Activated T-cell treated with anti-CD3 and anti-CD28 coated beads, Interleukin-2, amount 50 U/mL, for 72 hours (primary cell): ENCODE measurements at regions not wholly inside any gene's neighbourhood (a gene's known extent, or its start where the extent isn't known, plus 50 kb on each side); places are given as distances from the start of the nearest gene placed in this dataset.
A peak's percentile ranks its signal among the peaks of the same experiment; 100 is the strongest.

Experiments used
- ATAC-seq, 2 donors: fragments of 150-1000 bp; cut with Tn5 transposase; replicated peaks in 1 of 2; 2 replicates each; pipeline ENCODE4 v1.10.0; 2021; ENCODE audit warnings: moderate library complexity in 2 of 2, mild to moderate bottlenecking in 1 of 2
- DNase-seq, 2 donors: peaks; one replicate each; pipeline ENCODE4 v3.0.0; 2021 to 2022; ENCODE audit warnings: mixed read lengths in 1 of 2
- H3K27ac Mint-ChIP-seq: one replicate; pipeline ENCODE4 v1.8.0; 2022; ENCODE audit warnings: mild to moderate bottlenecking, moderate library complexity, mixed read lengths
- H3K27me3 Mint-ChIP-seq: one replicate; pipeline ENCODE4 v1.8.0; 2022; ENCODE audit warnings: low read depth, mixed read lengths
- H3K36me3 Mint-ChIP-seq, 2 donors: one replicate each; pipeline ENCODE4 v1.8.0; 2022; ENCODE audit warnings: mixed read lengths in 2 of 2, mild to moderate bottlenecking in 1 of 2; ENCODE audit not compliant: insufficient read depth in 2 of 2
- H3K4me1 Mint-ChIP-seq: one replicate; pipeline ENCODE4 v1.8.0; 2022; ENCODE audit warnings: low read depth, mixed read lengths
- H3K4me3 Mint-ChIP-seq, 2 donors: one replicate each; pipeline ENCODE4 v1.8.0; 2022; ENCODE audit warnings: mild to moderate bottlenecking in 2 of 2, mixed read lengths in 2 of 2, moderate library complexity in 2 of 2
- H3K9me3 Mint-ChIP-seq, 2 donors: one replicate each; pipeline ENCODE4 v1.8.0; 2022; ENCODE audit warnings: mixed read lengths in 2 of 2

DNA sequence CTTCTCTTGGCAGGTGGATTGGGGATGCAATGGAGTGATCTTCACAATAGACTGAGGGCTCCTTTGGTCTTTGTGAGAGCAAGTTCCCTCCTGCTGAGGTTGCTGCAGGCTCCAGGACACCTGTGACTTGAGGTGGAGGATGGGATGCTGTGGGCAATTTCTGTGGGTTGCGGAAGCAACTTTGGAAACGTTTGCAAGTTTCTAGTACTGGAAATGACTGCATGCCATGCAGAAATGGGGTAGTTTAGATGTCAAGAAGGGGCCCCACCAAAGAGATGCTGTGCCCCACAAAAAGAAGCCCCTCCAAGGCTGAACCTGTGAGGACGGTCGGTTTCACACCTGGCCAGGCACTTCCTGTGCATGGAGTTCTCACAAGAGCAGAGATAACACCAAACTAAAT, 80.4 kb upstream of the XCR1 start:
- peaks cover 0 to 2% of the 10 kb centered on the region in 2 donors for H3K36me3 Mint-ChIP-seq
- H3K27ac Mint-ChIP-seq: no peak overlapping the region
- peaks cover 51% of the 10 kb centered on the region for H3K27me3 Mint-ChIP-seq
- H3K4me3 Mint-ChIP-seq: no peak overlapping the region
- DNase-seq (no peak), ATAC-seq (no peak)
- H3K9me3 Mint-ChIP-seq: no peaks in the 10 kb centered on the region
- H3K4me1 Mint-ChIP-seq: peaks cover 29% of the 10 kb centered on the region

DNA sequence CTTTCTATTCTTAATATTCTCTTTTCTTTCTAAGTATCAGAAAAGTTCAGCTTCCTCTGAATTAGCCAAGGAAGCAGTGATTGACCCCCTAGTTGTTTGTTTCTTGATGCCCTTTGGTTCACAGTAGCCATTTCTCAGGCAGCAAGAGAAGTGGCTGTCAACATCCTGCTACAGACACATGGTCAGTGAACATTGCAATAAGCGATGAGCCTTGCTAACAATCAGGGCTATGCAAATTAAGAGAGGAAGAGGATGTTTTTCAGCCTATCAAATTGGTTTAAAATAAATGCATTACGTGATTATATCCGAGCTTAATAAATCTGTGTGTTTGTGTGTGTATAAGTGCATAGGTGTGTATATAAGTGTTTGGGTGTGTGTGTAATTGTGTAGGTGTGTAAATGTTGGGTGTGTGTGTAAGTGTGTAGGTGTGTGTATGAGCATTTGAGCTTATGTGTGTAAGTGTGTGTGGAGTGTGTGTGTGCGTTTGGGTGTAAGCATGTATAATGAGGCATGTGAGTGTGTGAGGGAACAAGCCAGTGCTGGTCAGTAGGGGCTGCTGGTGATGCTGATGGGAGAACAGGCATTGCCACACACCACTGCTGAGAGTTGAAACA, 78.1 kb upstream of the XCR1 start:
- Mint-ChIP-seq H3K9me3 (peaks cover 5 to 10% of the 10 kb centered on the region in 2 donors), H3K27ac (no peak overlapping the region), H3K36me3 (peaks cover 14% of the 10 kb centered on the region in 2 donors), H3K27me3 (peaks cover 59% of the 10 kb centered on the region), H3K4me3 (no peak overlapping the region), H3K4me1 (peaks cover 20% of the 10 kb centered on the region)
- ATAC-seq (no peak), DNase-seq (no peak)

DNA sequence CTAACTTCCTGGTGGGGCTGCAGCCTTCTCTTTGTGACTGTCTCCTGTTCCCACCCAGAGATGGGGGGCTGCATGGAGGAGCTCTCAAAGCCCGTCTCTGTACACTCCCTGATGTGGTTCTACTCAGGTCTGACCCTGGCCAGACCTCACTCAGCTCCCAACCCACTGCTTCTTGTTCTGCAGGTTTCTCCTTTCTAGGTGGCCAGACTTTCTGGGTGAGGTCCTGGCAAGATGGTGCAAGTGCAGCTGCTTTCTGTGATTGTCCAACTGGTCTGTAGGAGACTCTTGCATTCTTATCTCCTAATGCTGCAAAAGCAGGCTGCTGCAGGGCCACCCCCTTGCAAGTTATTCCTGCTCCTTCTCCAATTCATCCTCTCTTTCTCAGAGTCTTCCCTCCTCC, 77.4 kb upstream of the XCR1 start:
- H3K36me3 Mint-ChIP-seq: peaks cover 14% of the 10 kb centered on the region in 2 donors
- peaks cover 65% of the 10 kb centered on the region for H3K27me3 Mint-ChIP-seq
- peaks cover 5 to 10% of the 10 kb centered on the region in 2 donors for H3K9me3 Mint-ChIP-seq

DNA sequence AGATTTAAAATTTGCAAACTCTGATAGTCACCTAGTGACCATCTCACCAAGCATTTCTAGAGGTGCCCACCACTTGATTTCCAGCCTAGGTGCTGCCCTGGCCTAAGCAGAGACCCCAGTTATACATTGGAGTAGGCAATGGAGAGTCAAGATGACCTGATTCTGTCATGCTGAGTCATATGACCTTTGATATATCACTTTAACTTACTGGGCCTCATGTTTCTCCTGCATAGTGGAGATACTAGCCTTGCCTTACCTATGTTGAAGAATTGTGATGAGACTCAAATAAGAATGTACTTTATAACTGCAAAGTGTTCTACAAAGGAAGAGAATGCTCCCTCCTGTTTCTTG, 75.5 kb upstream of the XCR1 start:
- ATAC-seq (no peak), DNase-seq (no peak)
- Mint-ChIP-seq H3K27me3 (peaks cover 73% of the 10 kb centered on the region), H3K27ac (no peak overlapping the region), H3K36me3 (peaks cover 14 to 16% of the 10 kb centered on the region in 2 donors), H3K4me1 (peaks cover 26% of the 10 kb centered on the region), H3K9me3 (peaks cover 5 to 10% of the 10 kb centered on the region in 2 donors), H3K4me3 (no peak overlapping the region)

More for the DNA sequence above, 77.4 kb upstream of the XCR1 start:
- ATAC-seq (no peak), DNase-seq (no peak)
- Mint-ChIP-seq H3K4me1 (peaks cover 19% of the 10 kb centered on the region), H3K4me3 (no peak overlapping the region), H3K27ac (no peak overlapping the region)

DNA sequence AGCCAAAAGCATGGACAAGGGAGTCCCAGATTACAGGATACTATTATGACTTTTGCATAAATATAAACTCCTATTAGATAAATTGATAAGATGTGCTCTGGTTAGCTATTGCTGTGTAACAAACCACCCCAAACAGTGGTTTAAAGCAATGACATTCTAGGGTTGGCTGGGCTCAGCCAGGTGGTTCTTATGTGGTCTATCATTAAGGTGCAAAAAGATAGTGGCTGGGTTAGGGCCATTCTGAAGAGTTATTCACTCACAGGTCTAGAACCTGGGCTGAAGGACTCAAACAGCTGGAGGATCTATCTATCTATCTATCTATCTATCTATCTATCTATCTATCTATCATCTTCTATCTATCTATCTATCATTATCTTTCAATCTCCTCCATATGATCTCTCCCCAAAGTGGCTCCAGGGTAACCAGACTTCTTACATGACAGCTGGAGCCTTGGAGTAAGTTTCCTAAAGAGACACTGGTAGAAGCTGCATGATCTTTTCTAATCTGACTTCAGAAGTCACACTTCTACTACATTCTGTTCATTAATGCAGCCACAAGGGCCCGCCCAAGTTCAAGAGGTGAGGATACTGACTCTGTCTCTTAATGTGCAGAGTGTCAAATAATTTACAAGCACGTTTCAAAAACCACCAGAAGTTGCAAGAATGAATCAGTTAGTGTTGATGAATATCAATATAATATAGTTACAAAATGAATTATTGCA, 74.9 kb upstream of the XCR1 start:
- Mint-ChIP-seq H3K27me3 (peaks cover 68% of the 10 kb centered on the region), H3K9me3 (peaks cover 5 to 10% of the 10 kb centered on the region in 2 donors), H3K4me1 (peaks cover 32% of the 10 kb centered on the region), H3K27ac (no peak overlapping the region), H3K4me3 (no peak overlapping the region), H3K36me3 (peaks cover 14 to 16% of the 10 kb centered on the region in 2 donors)
- ATAC-seq: no peak
- DNase-seq: no peak

DNA sequence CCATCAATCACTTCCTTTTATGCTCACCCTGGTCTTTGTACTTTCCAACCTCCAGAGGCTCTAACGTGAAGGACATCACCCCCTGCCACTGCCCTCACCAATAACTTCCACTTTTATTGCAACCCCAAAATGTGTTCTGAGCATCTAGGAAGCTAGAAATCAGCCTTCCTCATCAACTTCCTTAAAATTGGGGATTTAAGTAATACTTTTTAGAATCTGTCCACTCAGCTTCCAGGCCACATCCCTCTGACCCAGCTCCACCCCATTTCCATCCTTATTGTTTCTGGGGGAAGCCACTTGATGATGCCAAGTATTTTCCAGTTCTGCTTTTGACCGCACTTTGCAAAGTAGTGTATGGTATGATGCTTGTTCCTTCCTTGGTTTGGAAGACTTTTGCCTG, 73.5 kb upstream of the XCR1 start:
- Mint-ChIP-seq H3K9me3 (peaks cover 5 to 10% of the 10 kb centered on the region in 2 donors), H3K4me3 (no peak overlapping the region), H3K36me3 (peaks cover 14 to 16% of the 10 kb centered on the region in 2 donors), H3K4me1 (peaks cover 41% of the 10 kb centered on the region), H3K27me3 (peaks cover 65% of the 10 kb centered on the region), H3K27ac (no peak overlapping the region)
- ATAC-seq (no peak), DNase-seq (no peak)

DNA sequence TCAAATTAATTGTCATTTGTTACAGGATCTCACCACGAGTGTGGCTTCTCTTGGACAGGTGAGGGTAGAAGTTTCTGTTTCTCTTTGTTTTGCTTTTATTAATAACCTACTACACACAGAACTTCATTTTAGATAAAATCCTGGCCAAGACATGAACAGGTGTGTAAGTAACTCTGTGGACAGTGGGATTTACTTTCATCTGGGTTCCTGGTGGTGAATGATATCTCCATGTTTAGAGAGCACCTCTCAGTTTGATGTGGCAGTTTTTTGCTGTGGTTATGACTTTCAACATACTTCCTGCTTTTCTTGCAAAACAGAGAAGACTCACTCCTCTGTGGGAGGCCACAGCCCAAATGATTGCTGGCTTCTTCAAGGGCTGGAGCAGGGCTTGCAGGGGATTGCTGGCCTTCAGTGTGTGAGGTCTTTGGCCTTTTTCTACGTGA, 71.1 kb upstream of the XCR1 start:
- H3K27me3 Mint-ChIP-seq: peaks cover 70% of the 10 kb centered on the region

DNA sequence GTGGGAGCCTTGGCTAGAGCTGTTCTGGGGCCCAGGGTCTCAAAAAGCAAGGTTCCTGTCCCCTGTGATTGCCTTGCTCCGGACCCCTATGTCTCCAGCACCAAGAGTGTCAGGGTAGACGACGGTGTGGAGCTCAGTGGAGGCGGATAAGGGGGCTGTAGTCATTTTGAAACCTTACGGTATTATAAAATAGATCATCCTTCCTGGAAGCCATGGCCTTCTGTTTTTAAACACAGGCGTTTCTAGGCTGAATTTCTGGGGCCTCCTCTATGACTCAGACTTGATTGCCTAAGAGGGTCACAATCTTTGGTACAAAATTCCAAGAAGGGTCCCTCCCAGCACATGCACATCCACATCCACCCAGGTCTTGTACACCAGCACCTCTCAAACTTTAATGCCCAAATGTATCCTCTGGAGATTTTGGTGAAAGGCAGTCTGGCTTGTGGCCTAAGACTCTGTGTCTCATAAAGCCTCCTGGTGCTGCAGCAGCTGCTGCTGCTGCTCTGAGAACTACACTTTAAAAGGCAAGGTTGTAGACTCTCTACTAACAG, 70.5 kb upstream of the XCR1 start:
- Mint-ChIP-seq H3K36me3 (peaks cover 14 to 16% of the 10 kb centered on the region in 2 donors), H3K27ac (peak overlapping the region; percentile 95), H3K4me1 (peaks cover 45% of the 10 kb centered on the region), H3K4me3 (peak overlapping the region; percentile 54 to 79), H3K27me3 (peaks cover 76% of the 10 kb centered on the region), H3K9me3 (peaks cover 5 to 10% of the 10 kb centered on the region in 2 donors)
- peak; percentile 59 to 72 for DNase-seq
- ATAC-seq: peak; percentile 82 to 83

More for the DNA sequence above, 71.1 kb upstream of the XCR1 start:
- ATAC-seq (peak; percentile 76 to 77), DNase-seq (peak; percentile 76 to 78)
- H3K27ac Mint-ChIP-seq: peak overlapping the region; percentile 95
- H3K36me3 Mint-ChIP-seq: peaks cover 14 to 16% of the 10 kb centered on the region in 2 donors
- peak overlapping the region; percentile 54 to 79 for H3K4me3 Mint-ChIP-seq
- peaks cover 5 to 10% of the 10 kb centered on the region in 2 donors for H3K9me3 Mint-ChIP-seq
- peaks cover 41% of the 10 kb centered on the region for H3K4me1 Mint-ChIP-seq

DNA sequence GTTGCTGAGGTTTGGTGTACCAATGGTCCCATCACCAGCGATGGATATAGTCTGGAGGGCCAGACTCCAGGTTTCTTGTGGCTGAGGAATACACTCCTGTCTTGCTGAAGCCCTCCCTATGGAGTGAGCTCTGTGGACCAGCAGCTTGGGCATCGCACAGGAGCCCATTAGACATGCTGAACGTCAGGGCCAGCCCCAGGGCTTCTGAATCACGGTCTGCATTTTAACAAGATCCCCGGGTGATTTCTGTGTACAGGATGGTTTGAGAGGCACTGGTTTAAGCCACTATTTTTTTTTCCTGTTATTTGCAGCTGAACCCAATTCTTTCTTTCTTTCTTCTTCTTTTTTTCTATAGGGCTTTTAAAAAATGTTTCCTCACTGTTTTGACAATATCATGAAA, 69.5 kb upstream of the XCR1 start:
- peaks cover 2 to 3% of the 10 kb centered on the region in 2 donors for H3K9me3 Mint-ChIP-seq
- ATAC-seq (no peak), DNase-seq (no peak)
- H3K4me1 Mint-ChIP-seq: peaks cover 45% of the 10 kb centered on the region
- peak overlapping the region; percentile 54 to 79 for H3K4me3 Mint-ChIP-seq
- peaks cover 8 to 11% of the 10 kb centered on the region in 2 donors for H3K36me3 Mint-ChIP-seq
- peaks cover 78% of the 10 kb centered on the region for H3K27me3 Mint-ChIP-seq
- H3K27ac Mint-ChIP-seq: peak overlapping the region; percentile 77

DNA sequence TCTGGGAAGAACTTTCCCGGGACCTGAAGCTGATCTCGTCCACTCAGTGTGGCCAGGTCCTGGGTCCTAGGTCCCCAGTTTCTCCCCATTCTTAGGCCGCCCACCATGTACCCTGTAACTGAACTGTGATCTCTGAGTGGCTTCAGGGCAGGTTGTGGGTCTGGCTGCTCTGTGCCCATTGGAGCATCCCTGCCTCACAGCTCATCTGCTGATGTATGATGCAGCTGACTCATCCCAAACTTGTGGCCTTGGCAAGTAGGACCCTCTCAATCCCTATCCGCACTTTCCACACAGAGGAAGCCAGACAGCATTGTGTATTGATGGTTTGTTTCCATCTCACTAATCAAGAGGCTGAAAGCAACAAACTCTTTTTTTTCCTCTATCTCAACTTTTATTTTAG, 69.1 kb upstream of the XCR1 start:
- Mint-ChIP-seq H3K36me3 (peaks cover 3 to 7% of the 10 kb centered on the region in 2 donors), H3K4me1 (peaks cover 45% of the 10 kb centered on the region), H3K9me3 (peaks cover 1 to 2% of the 10 kb centered on the region in 2 donors), H3K4me3 (no peak overlapping the region), H3K27ac (no peak overlapping the region), H3K27me3 (peaks cover 78% of the 10 kb centered on the region)
- DNase-seq (no peak), ATAC-seq (no peak)

DNA sequence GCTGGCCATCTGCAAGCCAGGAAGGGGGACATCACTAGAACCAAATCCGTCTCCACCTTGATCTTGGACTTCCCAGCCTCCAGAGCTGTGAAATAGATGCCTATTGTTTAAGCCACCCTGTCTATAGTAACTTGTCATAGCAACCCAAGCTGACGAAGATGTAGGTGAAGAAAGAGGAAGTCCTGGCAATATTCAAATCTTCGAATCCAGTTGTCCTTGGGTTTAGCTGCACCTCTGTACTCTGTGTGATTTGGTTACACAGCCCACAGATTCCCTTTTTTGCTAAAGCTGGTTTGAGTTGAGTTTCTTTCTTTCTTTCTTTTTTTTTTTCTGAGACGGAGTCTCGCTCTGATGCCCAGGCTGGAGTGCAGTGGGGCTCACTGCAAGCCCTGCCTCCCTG, 68.0 kb upstream of the XCR1 start:
- H3K27ac Mint-ChIP-seq: no peak overlapping the region
- H3K36me3 Mint-ChIP-seq: peaks cover 0 to 3% of the 10 kb centered on the region in 2 donors
- ATAC-seq: no peak
- no peak for DNase-seq
- H3K4me3 Mint-ChIP-seq: no peak overlapping the region
- H3K27me3 Mint-ChIP-seq: peaks cover 77% of the 10 kb centered on the region
- no peaks in the 10 kb centered on the region for H3K9me3 Mint-ChIP-seq
- peaks cover 52% of the 10 kb centered on the region for H3K4me1 Mint-ChIP-seq

DNA sequence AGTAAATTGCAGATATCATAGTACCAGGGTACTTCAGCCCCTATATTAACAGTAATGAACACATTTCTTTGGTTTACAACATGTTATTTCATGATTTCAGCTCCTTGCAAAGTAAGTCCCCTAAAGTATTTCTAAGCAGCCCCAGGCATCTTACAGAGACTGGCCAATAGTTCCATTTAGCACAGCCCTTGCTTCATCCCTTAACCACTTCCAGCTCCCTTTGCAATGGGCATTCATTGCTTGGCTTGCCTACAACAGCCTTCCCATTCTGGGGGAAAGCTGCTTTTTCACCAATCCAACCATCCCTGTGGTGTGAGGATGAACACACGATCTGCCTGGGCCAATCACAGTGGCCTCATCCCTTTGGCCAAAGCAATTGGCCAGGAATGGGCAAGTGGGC, 67.2 kb upstream of the XCR1 start:
- Mint-ChIP-seq H3K4me1 (peaks cover 56% of the 10 kb centered on the region), H3K36me3 (peaks cover 0 to 5% of the 10 kb centered on the region in 2 donors), H3K27ac (no peak overlapping the region), H3K9me3 (no peaks in the 10 kb centered on the region), H3K4me3 (no peak overlapping the region), H3K27me3 (peaks cover 73% of the 10 kb centered on the region)
- DNase-seq (no peak), ATAC-seq (no peak)

DNA sequence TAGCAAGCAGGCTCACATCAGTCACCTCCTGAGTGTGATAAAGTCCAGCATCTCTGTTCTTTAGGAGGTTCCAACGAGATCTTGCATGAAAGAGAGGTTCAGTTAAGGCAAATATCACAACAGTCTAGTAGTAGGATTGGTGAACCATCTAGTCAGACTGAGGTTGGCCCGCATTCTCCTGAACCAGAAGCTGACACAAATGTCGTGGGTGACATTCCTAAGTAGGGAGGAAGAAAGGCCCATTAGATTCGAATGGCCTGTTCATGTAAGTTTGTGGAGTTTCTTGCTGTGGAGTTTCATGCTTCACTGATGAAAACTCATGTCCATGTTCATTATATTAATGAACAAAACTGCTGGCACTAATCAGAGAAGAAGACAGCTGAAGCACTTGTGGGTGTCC, 66.7 kb upstream of the XCR1 start:
- peaks cover 56% of the 10 kb centered on the region for H3K4me1 Mint-ChIP-seq
- peaks cover 0 to 5% of the 10 kb centered on the region in 2 donors for H3K36me3 Mint-ChIP-seq
- H3K27ac Mint-ChIP-seq: no peak overlapping the region

More for the DNA sequence above, 66.7 kb upstream of the XCR1 start:
- H3K9me3 Mint-ChIP-seq: no peaks in the 10 kb centered on the region
- no peak for DNase-seq
- H3K4me3 Mint-ChIP-seq: no peak overlapping the region
- peaks cover 72% of the 10 kb centered on the region for H3K27me3 Mint-ChIP-seq
- no peak for ATAC-seq
